IPS DF 4.7 (cell line): ENCODE measurements at regions not wholly inside any gene's neighbourhood (a gene's known extent, or its start where the extent isn't known, plus 50 kb on each side); places are given as distances from the start of the nearest gene placed in this dataset.
"Not testable (repeated sequence)": the region's sequence is repeated elsewhere in the genome, so short reads cannot be mapped to it uniquely, and the experiment has no call there.

Experiments used
- DNase-seq: peaks from one replicate; pipeline ENCODE4 v3.0.0-alpha.2; 2013; ENCODE audit warnings: low spot score; ENCODE audit errors: extremely low read depth

DNA sequence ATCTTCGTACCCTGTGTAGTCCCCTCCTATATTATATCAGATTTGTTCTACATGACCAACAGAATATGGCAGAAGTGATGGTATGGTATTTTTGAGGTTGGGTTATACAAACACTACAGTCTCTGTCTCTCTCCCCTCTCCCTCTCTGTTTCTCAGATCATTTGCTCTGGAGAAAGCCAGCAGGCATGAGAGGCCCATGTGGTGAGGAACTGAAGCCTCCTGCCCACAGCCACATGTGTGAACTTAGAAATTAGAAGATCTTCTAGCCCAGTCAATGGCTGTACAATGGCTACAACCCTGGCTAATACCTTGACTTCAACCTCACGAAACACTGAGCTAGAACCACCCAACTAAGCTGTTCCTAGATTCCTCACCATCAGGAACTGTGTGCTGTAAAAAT lies 250.6 kb downstream of the SMAD2 start:
- DNase-seq = no peak

DNA sequence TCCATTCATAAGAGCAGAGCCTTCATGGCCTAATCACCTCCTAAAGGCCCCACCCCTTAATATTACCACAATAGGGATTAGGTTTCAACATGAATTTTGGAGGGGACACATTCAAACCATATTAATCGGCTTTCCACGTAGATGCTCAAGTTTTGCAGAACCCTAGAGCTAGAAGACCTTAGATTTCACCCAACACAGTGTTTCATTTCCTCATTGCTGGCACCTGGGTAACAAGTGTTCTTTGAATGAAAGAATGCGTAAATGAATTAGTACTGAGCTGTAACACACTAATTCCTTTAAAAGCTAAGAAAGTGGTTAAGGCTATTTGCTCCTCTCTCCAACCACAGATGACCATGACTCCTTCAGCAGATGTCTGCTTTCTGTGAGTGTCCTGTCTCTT lies 252.5 kb downstream of the SMAD2 start:
- no peak for DNase-seq

DNA sequence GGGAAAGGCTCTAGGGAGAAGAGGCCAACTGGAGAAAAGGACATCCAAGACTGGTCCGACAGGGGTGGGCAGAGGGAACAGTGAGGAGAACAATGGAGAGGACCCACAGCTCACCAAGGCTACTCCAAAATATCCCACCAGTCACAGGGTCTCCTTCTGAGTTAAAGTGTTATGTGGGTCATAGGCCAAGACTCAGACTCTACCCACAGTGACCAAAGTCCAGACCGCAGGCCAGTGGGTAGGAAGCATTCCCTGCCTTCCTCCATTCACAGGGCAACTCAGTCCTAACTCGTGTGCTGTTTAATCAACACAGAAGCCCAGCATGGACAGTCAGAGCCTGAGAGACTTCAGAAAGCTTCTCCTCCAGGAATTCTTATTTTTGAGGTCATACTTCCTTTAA lies 260.6 kb downstream of the SMAD2 start:
- DNase-seq = no peak

DNA sequence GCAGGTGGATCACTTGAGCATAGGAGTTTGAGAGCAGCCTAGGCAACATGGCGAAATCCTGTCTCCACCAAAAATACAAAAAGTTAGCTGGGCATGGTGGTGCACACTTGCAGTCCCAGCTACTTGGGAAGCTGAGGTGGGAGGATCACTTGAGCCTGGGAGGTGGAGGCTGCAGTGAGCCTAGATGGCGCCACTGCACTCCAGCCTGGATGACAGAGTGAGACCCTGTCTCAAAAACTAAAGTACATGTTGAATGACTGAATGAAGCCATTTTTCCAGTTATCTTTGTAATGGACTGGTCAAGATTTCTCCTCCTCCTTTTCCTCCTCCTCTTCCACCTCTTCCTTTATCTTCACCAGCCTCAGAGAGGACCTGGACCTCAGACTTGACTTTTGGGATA lies 272.0 kb downstream of the SMAD2 start:
- no peak for DNase-seq

DNA sequence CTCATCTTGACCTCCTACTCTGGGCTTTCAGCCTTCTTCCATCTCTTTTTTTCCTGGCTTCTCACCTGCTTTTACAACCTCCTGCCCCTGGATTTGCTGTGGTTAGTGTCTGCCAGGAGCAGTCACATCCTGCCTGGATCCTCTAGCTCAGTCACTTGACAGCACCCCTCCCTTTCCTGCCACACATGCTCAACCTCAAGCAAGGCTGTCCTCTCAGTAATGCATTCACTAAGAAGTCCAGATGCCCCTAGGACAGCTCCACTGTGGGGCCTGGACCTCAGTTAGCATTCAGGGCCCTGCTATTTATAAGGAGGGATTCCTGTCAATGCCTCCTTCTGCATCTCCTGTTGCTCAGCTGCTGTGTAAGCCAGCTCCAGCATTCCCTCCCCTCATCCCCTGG lies 275.5 kb downstream of the SMAD2 start:
- no peak for DNase-seq

DNA sequence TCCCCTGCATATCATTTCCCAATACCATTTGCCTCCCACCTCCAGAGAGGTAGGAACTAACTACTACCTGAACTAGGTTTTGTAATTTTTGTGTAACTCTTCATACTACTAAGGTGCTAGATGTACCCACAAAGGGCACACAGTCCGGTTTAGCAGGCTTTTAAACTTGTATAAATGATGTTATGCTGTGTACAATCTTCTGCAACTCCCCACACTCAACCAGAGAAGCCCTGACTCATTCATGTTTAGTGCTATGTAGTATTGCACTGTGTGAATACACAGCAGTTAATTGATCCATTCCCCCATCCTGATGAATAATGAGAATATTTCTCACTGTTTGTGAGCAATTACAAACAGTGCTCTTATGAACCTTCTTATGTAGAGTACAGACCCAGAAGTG lies 285.6 kb downstream of the SMAD2 start:
- no peak for DNase-seq

DNA sequence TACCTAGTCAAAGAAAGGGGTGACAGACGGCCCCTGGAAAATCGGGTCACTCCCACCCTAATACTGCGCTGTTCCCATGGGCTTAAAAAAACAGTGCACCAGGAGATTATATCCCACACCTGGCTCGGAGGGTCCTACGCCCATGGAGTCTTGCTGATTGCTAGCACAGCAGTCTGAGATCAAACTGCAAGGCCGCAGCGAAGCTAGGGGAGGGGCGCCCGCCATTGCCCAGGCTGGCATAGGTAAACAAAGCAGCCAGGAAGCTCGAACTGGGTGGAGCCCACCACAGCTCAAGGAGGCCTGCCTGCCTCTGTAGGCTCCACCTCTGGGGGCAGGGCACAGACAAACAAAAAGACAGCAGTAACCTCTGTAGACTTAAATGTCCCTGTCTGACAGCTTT lies 292.9 kb downstream of the SMAD2 start:
- not testable (repeated sequence) for DNase-seq

DNA sequence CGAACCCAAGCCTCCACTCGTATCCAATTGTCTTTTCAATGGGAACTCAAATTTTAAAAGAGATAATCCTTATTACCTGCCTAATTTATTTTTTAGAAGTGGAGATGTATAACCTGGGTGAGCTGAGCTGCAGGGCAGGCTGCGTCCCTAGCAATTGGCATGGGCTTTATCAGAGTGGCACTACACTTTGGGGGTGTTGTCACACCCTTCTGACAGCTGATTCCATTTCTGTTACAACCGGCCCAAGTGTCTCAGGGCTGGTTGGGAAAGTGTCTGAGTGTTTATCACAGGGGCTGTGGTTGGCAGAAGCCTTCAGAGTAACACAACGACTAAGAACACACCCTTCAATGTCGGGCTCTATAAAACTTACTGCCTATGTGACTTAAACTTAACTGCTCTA lies 295.0 kb downstream of the SMAD2 start:
- no peak for DNase-seq

DNA sequence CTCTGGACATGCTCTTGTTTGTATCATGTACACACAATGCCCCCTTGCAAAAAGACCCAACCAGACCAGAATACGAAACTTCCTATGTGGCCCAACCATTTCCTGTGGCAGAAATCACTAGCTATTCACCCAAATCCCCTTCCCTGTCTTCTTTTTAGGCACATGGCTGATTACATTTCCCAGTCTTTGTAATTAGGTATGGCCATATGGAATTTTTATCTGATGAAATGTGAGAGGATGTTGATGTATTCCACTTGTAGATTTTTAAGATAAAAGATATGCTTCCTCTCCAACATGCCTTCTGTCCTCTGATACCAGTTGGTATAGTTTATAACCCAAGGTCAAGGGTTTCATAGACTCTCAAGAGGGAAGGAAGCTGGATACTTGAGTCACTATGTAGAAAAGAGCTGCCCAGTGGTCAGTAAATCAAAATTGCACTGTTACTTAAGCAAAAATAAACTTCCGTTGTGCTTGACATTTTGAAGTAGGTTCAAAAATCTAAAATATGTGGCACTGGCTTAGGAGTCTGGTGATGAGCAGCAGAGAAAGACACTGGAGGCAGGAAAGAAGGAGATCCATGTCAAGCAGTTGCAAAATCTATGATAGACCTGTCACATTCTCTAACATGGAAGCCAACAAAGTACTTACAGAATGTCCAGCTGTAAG lies 297.4 kb downstream of the SMAD2 start:
- DNase-seq = no peak

DNA sequence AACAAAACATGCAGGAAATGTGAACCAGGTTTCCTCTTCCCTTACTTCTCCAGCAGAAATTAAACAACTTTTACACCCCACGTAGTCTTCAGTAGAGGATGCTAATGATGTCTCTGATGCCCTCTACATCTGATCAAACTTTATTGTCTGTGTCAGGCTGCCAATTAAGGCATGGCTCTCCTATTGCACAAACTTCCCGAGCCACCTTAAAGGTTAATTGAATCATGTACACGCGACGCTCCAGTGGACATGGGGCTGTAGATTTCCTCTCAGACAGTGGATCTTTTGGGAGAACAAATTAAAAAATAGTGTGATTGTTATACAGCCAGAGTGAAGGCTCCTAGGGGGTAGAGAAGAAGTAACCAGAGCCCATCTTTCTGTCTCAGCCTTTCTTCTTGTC lies 301.6 kb downstream of the SMAD2 start:
- no peak for DNase-seq

DNA sequence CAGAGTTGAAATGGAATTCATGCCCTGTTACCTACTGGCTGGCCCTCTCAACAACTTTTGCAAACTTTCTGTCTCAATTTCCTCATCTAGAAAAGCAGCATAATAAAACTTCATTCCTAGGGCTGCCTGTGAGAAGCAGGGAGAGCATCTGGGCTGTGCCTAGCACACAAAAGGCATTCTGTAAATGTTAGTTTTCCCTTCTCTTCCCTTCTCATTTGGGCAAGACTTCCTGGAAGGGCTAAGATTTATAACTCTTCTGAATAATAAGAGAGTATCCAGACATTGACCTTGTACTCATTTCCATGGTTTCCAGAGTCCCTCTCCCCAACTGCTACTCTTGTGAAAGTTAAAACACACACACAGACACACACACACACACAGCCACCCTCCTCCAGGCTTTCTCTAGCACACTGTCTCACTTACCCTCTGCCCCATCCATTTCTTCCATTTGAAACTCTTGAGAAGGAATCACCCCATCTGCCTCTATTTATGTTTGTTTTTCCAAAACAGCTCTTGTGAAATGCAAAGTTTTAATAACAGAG lies 302.1 kb downstream of the SMAD2 start:
- no peak for DNase-seq

DNA sequence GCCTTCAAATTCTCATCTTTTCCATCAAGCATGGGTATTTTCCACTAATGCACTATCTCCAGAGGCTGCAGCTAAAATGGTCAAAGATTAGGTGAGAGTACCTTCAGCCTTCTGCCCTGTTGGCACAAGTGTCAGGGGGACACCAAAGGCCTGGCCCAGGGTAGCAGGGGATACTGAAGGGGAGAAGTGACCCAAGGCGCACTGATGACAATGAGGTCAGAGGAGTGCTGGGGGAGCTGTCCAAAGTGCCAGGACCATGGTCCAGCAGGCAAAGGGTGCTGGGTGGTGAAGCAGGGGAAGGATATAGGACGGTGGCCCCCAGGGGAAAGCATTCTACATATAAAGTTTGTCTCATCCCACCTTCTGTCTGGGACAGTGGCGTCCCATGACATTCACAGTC lies 303.4 kb downstream of the SMAD2 start:
- no peak for DNase-seq

DNA sequence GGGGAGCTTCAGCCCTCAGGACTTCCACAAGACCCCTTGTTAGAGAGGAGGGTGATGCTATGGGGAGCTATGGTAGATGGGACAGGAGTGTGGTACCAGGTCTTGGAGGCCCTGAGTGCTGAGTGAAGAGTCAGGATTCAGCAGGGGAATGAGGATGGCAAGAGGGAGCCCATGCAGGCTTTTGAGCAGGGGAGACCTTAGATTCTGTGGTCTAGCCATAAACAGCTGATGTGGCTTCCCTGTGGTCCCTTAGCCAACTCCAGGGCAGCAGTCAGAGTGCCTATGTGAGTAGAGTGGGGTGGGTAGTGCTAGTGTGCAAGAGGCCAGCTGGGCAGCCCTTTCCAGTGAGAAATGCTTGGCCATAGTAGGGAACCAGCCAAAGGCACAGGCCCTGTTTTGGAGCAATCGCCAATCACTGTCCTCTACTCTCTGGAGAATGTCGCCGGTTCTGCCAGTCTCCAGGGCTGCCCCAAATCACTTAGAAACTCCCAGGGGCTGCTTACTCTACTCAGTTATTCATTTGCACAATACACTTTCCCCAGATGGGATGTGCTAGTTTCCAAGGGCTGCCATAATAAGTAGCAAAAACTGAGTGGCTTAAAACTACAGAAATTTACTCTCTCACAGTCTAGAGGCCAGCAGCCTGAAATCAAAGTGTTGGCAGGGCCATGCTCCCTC lies 310.5 kb downstream of the SMAD2 start:
- DNase-seq = no peak

DNA sequence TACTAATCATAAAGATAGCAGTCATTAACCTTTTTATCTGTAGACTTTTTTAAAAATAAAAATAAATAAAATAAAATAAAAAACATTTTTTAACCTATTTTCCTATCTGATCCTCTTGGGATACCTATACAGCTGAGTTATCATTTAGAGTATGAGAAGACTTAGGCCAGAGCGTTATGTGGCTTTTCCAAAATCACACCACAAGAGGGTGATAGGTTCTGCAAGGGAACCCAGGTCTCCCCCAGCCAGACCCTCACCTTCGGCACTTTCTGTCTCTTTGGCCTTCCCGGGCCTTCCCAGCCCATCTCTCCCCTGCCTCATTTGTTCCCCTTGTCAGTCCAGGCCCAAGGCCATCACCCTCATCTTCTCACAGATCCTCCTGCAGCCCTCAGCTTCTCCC lies 311.7 kb downstream of the SMAD2 start:
- DNase-seq = no peak

DNA sequence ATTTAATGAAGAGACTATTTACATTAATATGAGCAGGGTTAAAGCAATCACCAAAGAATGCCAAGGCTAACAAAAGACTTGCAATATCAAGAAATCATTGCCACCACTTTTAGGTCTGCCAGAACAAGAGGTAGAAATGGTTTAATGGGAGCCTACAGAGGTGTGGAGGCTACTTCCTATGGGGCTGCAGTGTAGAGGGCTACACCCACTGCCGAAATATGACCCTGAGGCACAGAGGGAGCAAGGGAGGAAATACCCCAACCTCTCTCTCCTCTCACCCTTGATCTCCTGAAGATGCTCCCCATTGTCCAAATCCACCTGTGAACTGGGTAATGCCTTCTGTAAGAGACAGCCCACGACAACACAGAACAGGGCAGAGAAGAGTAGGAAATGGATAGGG lies 315.4 kb downstream of the SMAD2 start:
- DNase-seq = no peak

DNA sequence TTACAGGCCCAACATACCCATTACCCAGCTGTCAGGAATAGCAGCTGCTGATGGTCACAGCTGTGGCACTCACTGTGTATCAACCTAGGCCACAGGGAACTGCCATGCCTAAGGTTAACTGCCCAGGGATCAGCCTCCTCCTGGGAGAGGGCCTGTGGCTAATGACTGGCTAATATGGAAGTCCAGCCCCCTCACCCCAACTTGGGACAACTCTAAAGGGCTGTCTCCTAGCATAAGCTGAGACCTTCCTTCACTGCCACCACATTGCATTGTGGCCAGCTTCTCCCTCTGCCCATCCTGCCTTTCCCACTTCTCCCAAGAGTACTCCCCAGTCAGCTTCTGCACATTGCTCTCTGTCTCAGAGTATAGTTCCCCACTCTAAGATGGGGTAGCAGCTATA lies 316.5 kb downstream of the SMAD2 start:
- DNase-seq = no peak

DNA sequence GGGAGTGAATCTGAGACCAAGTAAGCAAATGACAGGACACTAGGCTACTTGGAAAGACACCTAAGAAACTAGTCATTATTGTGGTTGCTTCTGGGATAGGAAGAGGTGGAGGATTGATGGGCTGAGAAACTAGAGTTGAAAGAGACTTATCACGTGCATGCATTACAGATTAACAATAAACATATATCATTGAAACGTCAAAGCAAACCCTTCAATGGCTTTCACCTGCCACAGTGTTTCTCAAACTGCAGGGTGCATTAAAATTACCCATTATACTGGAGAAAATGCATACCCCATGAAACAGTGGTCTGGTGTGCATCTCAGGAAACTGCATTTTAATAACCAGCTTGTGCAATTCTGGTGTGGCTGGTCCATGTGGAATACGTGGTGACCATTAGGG lies 318.8 kb downstream of the SMAD2 start:
- DNase-seq = no peak

DNA sequence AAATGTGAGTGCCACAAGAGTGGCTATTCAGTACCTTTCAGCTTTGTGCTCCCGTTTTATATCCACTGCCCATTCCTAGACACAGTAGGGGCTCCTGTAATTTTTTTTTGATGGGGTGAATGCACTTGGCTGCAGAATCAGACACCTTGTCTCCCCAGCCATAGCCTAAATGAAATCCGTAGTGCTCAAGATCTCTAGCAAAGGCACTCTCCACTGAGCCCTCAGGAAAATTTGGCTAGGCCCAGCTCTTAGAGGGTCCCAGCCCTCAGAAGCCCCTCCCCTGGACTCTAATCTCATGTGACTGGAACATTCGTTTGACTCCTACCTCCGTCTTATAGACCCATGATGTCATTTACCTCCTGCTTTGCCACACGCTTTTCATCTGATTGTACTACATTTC lies 323.9 kb downstream of the SMAD2 start:
- DNase-seq = no peak

DNA sequence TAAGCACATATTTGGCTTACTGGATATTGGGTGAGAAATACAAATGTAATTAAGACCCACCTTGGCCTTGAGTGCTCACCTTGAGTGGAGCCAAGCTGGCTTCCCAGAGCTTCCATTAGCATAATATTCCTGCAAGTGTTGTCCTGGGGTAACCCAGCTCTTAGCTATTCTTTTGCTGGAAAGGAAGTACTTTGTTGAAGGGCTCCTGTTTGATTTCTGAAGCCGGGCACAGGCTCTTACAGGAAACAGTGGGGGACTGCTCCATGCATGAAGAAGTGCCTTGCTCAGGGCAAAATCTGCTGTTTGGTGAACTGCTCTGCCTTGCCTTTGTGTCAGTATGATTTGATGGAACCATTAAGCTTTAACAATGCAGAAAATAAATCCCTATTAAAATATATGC lies 325.4 kb downstream of the SMAD2 start:
- DNase-seq = no peak

DNA sequence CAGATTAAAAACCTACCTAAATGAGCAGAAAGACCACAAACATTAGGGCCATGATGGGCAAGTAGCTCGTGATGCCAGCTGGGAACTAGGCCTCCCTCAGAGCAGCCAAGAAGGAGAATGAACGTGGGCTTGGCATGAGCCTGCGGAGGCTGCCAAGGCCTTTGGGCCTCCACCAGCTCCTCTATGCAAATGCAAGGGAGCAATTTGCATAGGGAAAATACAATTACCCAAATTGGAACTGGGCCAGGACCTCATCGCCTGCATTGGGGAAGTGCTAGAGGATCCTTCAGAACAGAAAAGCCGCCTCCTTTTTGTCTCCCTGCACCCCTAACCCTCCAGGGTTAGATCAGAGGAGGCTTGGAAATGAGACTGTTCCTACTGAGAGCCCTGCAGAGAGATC lies 326.4 kb downstream of the SMAD2 start:
- DNase-seq = no peak

DNA sequence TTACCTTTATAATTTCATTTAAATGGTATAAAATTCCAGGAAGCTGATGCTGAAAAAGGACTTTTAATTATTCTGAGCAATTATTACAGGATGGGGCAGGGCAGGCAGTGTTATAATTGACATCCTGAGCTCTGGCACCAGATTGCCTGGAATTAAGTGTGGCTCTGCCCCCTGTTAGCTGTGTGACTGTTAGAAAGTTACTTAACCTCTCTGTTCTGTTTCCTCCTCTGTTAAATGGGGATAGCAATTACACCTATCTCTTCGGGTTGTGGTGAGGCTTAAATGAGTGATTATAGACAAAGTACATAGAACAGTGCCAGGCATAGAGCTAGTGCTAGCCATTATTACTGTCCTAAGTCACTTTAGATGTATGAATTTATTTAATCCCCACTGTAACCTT lies 327.3 kb downstream of the SMAD2 start:
- no peak for DNase-seq

DNA sequence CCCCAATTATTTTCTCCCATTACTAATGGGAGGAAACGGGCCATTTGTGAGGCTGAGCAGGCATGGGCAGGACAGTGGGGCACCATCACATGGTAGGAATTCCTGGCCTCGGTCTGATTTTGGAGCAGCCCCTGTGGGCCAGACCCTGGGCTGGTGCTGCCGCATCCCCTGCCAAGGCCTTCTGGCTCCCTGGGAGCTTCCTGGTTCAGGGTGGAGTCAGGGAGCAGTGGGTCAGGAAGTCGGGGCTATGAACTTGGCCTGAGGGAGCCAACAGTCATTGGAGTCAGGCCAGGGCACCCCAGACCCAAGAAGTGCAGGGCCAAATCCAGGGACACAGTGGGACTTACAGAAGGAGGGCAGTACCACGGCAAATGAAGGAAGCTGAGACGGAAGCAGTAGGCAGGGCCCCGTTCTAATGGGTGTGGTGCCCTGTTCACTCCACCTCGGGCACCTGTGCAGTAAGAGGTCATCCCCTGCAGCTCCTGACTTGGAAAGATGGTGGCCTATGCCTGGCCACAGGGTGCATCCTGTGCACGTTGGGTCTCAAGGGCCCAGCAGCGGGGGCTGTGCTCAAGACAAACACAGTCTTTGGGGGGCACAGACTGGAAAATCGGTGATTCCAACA lies 328.1 kb downstream of the SMAD2 start:
- no peak for DNase-seq
